HG03066 (cell line): ENCODE measurements at regions not wholly inside any gene's neighbourhood (a gene's known extent, or its start where the extent isn't known, plus 50 kb on each side); places are given as distances from the start of the nearest gene placed in this dataset.
"Not testable (repeated sequence)": the region's sequence is repeated elsewhere in the genome, so short reads cannot be mapped to it uniquely, and the experiment has no call there.

Source experiments
- ATAC-seq: cut with Tn5 transposase; IDR thresholded peaks from one replicate; pipeline ENCODE4 v1.9.1; 2021; ENCODE audit warnings: low read depth; ENCODE audit not compliant: unreplicated experiment

DNA sequence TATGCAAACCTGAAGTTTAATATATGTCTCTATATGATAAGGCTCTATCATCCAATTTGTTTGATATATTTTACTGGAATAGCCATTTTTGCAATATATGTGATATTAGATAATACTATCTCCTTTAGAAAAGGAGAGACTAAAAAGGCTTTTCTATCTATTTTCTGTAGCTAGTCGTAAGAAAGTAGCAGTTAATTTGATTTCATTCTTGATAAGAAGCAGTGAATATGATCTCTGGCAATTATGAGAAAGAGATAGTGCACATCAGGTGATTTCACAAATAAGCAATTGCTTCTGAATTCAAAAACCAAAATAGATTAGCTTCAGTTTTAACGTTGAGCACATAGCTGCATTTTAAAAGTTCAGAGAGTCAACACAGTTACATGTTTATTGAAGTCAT lies 1318.4 kb downstream of the CDH8 start:
- ATAC-seq, result no peak

- no peak for ATAC-seq
Observed at GRCh38 chr16:60712144-60712543, 1324.1 kb downstream of the CDH8 start.

DNA sequence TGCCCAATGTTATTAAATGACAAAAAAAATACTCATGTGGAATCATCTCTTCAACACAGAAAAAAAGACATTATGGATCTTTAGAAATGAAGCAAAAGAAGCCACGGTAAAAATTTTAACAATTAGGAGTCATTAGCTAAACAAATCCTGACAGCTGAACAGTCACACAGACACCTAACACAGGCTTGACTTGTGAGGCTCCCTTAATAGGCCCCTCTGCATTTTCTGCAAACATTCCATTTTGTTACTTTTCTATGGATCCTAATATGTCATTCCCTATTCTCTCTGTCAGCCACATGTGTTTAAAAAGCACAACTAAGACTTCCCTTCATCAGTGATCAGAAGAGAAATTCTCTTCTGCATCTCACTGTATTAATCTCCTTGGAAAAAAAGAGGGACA lies 1331.5 kb downstream of the CDH8 start:
- no peak for ATAC-seq

DNA sequence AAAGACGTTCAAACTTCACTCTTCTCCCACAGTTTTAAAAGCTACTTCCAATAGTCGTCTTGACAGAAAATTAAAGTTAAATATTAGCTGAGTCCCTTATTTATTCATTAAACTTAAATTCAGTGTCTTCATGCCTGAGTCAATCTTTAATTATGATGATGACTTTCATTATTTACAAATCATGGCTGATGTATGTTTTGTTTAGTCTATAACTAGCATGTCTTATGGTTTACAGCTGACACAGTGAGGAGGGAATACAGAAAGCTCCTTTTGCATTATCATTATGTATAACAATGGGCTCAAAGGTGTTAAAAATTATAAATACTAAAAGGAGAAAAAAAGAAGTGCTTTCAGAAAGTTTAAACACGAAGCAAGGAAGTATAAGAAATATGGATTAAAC lies 1333.1 kb downstream of the CDH8 start:
- no peak for ATAC-seq

DNA sequence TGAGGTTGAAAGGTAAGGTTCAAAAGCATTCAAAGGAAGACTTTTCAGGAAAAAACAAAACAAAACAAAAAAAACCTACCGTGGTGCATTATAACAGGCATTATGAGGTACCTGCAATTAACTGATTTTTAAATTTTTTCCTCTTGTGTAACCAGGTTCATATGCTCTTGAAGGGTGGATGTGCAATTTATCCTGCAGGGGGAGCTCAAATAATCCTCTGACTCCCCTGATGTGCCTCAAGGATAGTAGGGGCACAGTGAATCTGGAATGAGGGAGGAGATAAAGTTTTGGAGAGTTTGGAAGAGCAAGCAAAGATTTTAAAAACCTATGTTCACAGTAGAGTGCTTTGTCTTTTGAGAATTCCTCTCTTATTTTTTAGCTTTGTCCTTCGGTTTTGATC lies 1349.4 kb downstream of the CDH8 start:
- no peak for ATAC-seq

GRCh38 chr16:60684002-60684401 lies 1352.2 kb downstream of the CDH8 start:
- no peak for ATAC-seq

GRCh38 chr16:60682219-60682618 lies 1354.0 kb downstream of the CDH8 start:
- ATAC-seq, result no peak

DNA sequence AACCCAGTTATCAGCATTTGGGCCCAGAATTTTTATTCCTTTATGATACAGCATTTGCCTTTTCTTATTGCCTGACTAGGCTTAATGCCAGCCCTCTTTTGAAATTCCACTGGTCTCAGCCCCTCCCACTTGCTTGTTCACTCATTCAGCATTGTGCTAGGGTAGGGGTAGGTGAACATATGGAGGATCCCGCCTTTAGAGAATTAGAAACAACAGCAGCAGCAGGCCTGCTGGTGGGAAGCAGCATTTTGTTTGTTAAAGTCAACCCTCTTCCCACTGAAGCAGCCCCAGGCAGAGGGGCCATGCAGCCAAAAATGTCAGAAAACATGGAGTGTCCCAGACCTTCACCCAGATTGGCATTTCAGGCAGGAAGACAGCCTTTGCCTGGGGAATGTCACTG lies 1355.2 kb downstream of the CDH8 start:
- no peak for ATAC-seq

- ATAC-seq, result no peak
Observed at GRCh38 chr16:60675022-60675421, 1361.2 kb downstream of the CDH8 start.

GRCh38 chr16:60674241-60674640 lies 1362.0 kb downstream of the CDH8 start:
- no peak for ATAC-seq

DNA sequence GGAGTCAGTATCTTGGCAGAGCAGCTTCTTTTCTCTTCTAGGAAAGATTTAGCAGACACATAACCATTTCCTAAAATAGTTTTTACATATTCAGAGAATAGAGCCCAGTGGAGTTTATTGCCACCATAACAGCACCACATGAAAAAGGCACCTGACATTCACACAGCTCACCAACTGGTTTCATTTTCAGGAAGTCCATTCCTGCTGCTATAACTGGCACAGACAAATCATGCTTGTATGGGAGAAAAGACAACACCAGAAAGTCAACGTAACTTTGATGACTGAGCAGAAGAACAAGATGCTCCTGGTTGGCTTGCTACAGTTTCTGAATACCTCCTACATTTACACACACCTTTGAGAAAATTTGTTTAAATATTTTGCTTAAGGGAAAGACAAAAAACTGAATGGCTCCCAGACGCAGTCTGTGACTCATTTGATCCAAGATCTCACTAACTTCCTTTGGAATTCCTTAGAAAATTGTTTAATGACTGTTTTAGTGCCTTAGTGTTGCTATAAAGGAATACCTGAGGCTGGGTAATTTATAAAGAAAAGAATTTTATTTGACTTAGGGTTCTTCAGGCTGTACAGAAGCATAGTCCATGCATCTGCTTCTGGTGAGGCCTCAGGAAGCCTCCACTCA lies 1380.6 kb downstream of the CDH8 start:
- ATAC-seq, result no peak

DNA sequence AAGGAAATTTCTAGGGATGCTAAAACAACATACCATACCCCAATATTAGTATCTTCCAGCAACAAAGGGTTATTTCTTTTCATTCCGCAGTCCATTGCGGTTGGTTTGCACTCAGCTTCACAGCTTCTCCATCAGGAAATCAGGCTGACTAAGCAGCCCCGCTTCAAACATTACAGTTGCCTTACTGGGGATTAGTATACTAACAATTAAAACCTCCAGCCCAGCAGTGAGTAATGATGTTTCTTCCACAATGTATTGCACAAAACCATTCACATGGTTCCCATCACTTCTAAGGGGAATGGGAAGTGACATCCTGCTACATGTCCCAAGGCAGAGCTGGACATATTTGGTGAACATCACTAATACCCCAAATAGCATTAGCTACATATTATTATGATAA lies 1384.9 kb downstream of the CDH8 start:
- no peak for ATAC-seq

- ATAC-seq, result no peak
Observed at GRCh38 chr16:60648290-60648689, 1387.9 kb downstream of the CDH8 start.

GRCh38 chr16:60647388-60647787 lies 1388.8 kb downstream of the CDH8 start:
- ATAC-seq, result not testable (repeated sequence)

- ATAC-seq, result no peak
Observed at GRCh38 chr16:60646631-60647030, 1389.6 kb downstream of the CDH8 start.

DNA sequence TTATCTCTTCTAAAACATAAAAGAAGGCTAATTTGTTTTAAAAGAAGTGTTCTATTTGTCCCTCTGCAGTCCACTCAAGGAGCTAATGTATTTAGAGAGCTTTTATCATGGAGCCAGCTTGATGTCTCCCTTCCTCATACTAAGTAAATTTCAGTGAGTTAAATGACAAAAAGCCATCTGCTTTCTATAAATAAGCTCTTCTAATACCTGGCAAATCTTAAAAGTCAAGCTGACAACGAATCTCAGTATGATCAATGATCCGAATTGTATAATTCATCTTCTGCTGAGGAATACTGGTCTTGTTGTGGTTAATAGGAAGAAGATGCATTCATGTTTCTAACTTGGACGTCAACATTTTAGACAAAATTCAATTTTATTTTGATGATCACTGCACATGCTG lies 1390.7 kb downstream of the CDH8 start:
- ATAC-seq, result no peak

DNA sequence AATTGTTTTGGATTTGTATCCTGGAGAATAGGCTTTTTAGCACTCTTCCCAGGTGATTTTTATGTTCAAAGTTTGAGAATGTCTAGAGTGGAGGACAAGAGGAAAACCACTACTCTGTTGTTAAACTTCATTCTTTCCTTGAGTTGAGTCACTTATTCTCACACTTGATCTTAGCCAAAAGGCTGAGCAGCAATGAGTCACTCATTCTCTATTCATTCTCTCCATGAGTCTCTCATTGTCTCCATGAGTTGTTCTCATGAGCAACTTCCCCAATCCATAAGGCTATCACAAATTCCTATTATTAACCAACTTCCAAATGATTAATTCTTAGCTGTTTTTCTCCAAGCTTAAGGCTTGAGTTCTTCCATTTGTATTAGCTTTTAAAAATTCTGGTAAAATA lies 1393.3 kb downstream of the CDH8 start:
- no peak for ATAC-seq

- ATAC-seq, result no peak
Observed at GRCh38 chr16:60641067-60641665, 1395.1 kb downstream of the CDH8 start.

DNA sequence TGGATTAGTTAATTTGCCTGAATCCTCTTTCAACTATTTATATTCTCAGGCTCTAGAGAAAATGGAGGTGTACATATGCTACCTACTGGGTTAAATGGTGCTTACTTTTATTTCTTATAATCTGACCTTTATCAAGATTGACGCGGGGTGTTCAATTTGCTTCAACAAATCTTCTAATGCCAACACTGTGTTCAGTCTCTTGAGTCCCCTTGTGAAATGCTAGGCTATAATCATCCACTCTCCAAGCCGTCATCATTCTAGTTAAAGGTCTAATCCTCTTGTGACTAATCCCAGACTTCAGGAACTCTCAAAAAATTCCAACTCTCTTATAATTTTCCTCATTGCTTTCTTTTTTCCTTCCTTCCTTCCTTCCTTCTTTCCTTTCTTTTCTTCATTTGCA lies 1396.2 kb downstream of the CDH8 start:
- ATAC-seq, result no peak

DNA sequence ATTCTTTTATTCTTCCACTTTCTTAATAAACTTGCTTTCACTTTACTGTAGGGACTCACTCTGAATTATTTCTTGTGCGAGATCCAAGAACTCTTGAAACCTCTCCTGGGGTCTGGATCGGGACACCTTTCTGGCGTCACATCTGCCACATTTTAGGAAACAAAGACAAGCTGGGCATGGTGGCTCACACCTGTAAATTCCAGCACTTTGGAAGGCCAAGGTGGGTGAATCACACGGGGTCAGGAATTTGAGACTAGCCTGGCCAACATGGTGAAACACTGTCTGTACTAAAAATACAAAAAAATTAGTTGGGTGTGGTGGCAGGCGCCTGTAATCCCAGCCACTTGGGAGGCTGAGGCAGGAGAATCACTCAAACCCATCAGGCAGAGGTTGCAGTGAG lies 1399.6 kb downstream of the CDH8 start:
- ATAC-seq, result not testable (repeated sequence)

DNA sequence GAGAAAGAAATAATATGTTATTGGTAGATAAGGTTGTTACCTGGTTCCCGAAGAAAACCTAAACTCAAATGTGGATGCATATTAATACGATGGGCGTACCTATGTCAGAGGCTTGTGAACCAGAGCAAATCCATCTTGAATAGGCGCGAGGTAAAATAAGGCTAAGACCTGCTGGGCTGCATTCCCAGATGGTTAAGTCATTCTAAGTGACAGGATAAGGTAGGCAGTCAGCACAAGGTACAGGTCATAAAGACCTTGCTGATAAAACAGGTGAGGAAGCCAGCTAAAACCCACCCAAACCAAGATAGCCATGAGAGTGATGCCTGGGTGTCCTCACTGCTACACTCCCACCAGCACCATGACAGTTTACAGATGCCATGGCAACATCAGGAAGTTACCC lies 1400.1 kb downstream of the CDH8 start:
- ATAC-seq, result no peak

DNA sequence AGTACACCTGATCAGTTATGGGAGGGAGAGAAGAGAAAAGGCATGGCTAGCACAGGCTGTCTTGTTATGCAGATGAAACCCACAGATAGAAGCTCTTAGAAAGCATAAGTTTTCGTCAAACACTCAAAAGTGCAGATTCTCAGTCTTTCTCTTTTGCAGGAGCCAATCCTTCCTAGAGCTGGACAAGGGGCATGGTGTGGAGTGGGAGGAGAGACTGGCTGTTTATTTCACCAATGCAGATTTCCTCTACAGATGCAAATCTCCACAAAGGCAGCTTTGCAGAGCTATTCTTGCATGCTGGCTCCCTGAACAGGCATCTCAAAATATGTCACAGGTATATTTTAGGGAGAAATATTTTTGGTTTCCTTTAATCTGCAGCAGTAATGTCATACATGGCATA lies 1400.7 kb downstream of the CDH8 start:
- no peak for ATAC-seq

DNA sequence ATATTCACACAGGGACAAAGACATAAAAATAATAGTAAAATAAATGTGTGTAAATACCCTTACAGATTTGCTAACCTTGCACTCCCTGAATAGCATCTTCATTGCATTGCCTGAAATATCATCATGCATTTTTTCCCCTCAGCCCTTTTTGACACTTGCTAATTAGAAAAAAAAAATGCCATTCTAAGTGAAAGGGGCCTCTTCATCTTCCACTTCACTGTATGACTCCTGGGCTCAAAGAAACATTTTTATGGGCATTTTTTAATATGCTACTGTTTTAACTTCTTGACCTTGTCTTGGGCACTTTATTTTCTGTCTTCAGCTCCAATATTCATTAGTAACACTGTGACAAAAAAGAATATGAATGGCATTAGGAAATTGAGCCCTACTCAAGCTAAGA lies 1424.4 kb downstream of the CDH8 start:
- no peak for ATAC-seq
